Liver (tissue), 8 donors: ENCODE measurements at regions not wholly inside any gene's neighbourhood (a gene's known extent, or its start where the extent isn't known, plus 50 kb on each side); places are given as distances from the start of the nearest gene placed in this dataset.

Experiments
- DNase-seq: peaks from one replicate; pipeline ENCODE4 v3.0.0-alpha.2; 2017; ENCODE audit warnings: low spot score
- H3K27ac ChIP-seq, 2 donors: one replicate each; pipeline ENCODE4 v1.7.0; 2013; ENCODE audit warnings: inconsistent platforms in 2 of 2, low read length in 2 of 2, control low read depth in 1 of 2, low read depth in 1 of 2, mild to moderate bottlenecking in 1 of 2
- H3K27me3 ChIP-seq, 4 donors: one replicate each; pipeline versions ENCODE4 v1.6.1 to v1.7.0; 2013; ENCODE audit warnings: low read length in 3 of 4, inconsistent platforms in 1 of 4, mild to moderate bottlenecking in 1 of 4, moderate library complexity in 1 of 4; ENCODE audit not compliant: control insufficient read depth in 4 of 4, insufficient read depth in 4 of 4
- H3K36me3 ChIP-seq, 4 donors: one replicate each; pipeline versions ENCODE4 v1.6.1 to v1.7.0; 2013; ENCODE audit warnings: low read length in 3 of 4, mild to moderate bottlenecking in 3 of 4, low read depth in 1 of 4, moderate library complexity in 1 of 4; ENCODE audit not compliant: control insufficient read depth in 4 of 4, insufficient read depth in 3 of 4
- H3K4me1 ChIP-seq, 4 donors: one replicate each; pipeline versions ENCODE4 v1.6.1 to v1.7.0; 2013; ENCODE audit warnings: low read length in 3 of 4, mild to moderate bottlenecking in 3 of 4, moderate library complexity in 1 of 4; ENCODE audit not compliant: control insufficient read depth in 4 of 4, insufficient read depth in 4 of 4
- H3K4me3 ChIP-seq, 3 donors: one replicate each; pipeline versions ENCODE4 v1.6.1 to v1.7.0; 2013; ENCODE audit warnings: low read length in 3 of 3, control low read depth in 1 of 3, low read depth in 1 of 3, mild to moderate bottlenecking in 1 of 3
- H3K9ac ChIP-seq, 2 donors: one replicate each; pipeline ENCODE4 v1.7.0; 2013; ENCODE audit warnings: low read length in 2 of 2, mild to moderate bottlenecking in 2 of 2, moderate library complexity in 2 of 2, control low read depth in 1 of 2, low read depth in 1 of 2
- H3K9me3 ChIP-seq, 4 donors: one replicate each; pipeline versions ENCODE4 v1.6.1 to v1.7.0; 2013; ENCODE audit warnings: low read length in 3 of 4; ENCODE audit not compliant: control insufficient read depth in 4 of 4
- FOXA1 ChIP-seq: IDR thresholded peaks from 2 replicates; pipeline ENCODE4 v1.6.1; 2016; ENCODE audit warnings: antibody characterized with exemption
- FOXA2 ChIP-seq: IDR thresholded peaks from 2 replicates; pipeline ENCODE4 v1.6.1; 2016; ENCODE audit warnings: antibody characterized with exemption
- HNF4G ChIP-seq: IDR thresholded peaks from 2 replicates; pipeline ENCODE4 v1.6.1; 2016; ENCODE audit warnings: antibody characterized with exemption
- JUND ChIP-seq, 2 donors: IDR thresholded peaks; 2 replicates each; pipeline ENCODE4 v1.6.1; 2016; ENCODE audit warnings: antibody characterized with exemption in 2 of 2
- NR2F2 ChIP-seq: IDR thresholded peaks from 2 replicates; pipeline ENCODE4 v1.6.1; 2016; ENCODE audit warnings: antibody characterized with exemption
- RAD21 ChIP-seq, 2 donors: IDR thresholded peaks; 2 replicates each; pipeline ENCODE4 v1.6.1; 2016; ENCODE audit warnings: antibody characterized with exemption in 2 of 2, mild to moderate bottlenecking in 2 of 2
- RXRA ChIP-seq, 2 donors: IDR thresholded peaks; 2 replicates each; pipeline ENCODE4 v1.6.1; 2017 to 2018; ENCODE audit warnings: antibody characterized with exemption in 2 of 2, mild to moderate bottlenecking in 1 of 2
- TAF1 ChIP-seq: conservative IDR thresholded peaks from 2 replicates; pipeline ENCODE4 v1.6.1; 2016; ENCODE audit warnings: antibody characterized with exemption, mild to moderate bottlenecking
- YY1 ChIP-seq: IDR thresholded peaks from 2 replicates; pipeline ENCODE4 v1.6.1; 2016; ENCODE audit warnings: antibody characterized with exemption, mild to moderate bottlenecking
- WGBS: extraction: QIAGEN DNeasy Blood & Tissue Kit; methylation state at CpG from one replicate; pipeline ENCODE4 v1.1.7; 2013; 5-methylcytosine and 5-hydroxymethylcytosine counted together
- TF ChIP-seq, protein P1 (sequence below): IDR thresholded peaks from 2 replicates; pipeline ENCODE4 v1.6.1; 2016; ENCODE audit warnings: antibody characterized with exemption
- TF ChIP-seq, protein P2 (sequence below): fragments of 150-350 bp; IDR thresholded peaks from 2 replicates; pipeline ENCODE4 v1.5.1; 2017; ENCODE audit warnings: improper control_type of control experiment, low read depth, low read length; ENCODE audit not compliant: missing input control
- TF ChIP-seq, protein P3 (sequence below): IDR thresholded peaks from 2 replicates; pipeline ENCODE4 v1.6.1; 2016; ENCODE audit warnings: antibody characterized with exemption, mild to moderate bottlenecking
- TF ChIP-seq, protein P4 (sequence below): IDR thresholded peaks from 2 replicates; pipeline ENCODE4 v1.6.1; 2016; ENCODE audit warnings: antibody characterized with exemption
- donor health status: healthy.
- donor health status: healthy.
- donor health status: healthy.
- donor health status: healthy.
- donor health status: healthy.

DNA sequence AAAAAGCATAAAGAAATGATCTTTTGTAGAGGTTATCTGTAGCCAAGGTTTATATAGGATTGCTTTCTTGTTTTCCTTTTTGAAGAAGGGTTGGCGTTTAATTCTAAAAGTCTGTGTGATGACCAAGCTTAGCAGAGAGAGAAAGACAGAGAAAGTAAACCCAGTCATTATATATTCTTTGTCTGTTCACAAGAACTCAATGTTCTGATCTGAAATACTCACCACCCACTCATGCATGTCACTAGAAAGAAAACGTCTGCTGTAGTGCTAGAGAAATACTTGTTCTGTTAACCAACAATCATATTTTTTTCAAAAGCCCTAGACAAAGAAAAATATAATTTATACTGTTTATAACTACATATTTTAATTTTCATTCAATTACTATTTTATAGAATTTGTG, 173.7 kb upstream of the SLITRK5 start:
- Histone ChIP-seq H3K4me1 (no peaks in the 10 kb centered on the region), H3K9me3 (no peaks in the 10 kb centered on the region), H3K4me3 (no peak overlapping the region), H3K36me3 (no peaks in the 10 kb centered on the region), H3K27me3 (no peaks in the 10 kb centered on the region), H3K27ac (no peak overlapping the region), H3K9ac (no peak overlapping the region)
- WGBS: 52% methylated on average over 2 of the region's 2 CpGs
- no peak for DNase-seq
- TF ChIP-seq, protein P1, sequence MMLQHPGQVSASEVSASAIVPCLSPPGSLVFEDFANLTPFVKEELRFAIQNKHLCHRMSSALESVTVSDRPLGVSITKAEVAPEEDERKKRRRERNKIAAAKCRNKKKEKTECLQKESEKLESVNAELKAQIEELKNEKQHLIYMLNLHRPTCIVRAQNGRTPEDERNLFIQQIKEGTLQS: no peak
- no peak for TF ChIP-seq TAF1
- TF ChIP-seq, protein P2, sequence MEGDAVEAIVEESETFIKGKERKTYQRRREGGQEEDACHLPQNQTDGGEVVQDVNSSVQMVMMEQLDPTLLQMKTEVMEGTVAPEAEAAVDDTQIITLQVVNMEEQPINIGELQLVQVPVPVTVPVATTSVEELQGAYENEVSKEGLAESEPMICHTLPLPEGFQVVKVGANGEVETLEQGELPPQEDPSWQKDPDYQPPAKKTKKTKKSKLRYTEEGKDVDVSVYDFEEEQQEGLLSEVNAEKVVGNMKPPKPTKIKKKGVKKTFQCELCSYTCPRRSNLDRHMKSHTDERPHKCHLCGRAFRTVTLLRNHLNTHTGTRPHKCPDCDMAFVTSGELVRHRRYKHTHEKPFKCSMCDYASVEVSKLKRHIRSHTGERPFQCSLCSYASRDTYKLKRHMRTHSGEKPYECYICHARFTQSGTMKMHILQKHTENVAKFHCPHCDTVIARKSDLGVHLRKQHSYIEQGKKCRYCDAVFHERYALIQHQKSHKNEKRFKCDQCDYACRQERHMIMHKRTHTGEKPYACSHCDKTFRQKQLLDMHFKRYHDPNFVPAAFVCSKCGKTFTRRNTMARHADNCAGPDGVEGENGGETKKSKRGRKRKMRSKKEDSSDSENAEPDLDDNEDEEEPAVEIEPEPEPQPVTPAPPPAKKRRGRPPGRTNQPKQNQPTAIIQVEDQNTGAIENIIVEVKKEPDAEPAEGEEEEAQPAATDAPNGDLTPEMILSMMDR: no peak
- TF ChIP-seq HNF4G: no peak
- TF ChIP-seq YY1: no peak
- TF ChIP-seq FOXA1: no peak
- TF ChIP-seq, protein P3, sequence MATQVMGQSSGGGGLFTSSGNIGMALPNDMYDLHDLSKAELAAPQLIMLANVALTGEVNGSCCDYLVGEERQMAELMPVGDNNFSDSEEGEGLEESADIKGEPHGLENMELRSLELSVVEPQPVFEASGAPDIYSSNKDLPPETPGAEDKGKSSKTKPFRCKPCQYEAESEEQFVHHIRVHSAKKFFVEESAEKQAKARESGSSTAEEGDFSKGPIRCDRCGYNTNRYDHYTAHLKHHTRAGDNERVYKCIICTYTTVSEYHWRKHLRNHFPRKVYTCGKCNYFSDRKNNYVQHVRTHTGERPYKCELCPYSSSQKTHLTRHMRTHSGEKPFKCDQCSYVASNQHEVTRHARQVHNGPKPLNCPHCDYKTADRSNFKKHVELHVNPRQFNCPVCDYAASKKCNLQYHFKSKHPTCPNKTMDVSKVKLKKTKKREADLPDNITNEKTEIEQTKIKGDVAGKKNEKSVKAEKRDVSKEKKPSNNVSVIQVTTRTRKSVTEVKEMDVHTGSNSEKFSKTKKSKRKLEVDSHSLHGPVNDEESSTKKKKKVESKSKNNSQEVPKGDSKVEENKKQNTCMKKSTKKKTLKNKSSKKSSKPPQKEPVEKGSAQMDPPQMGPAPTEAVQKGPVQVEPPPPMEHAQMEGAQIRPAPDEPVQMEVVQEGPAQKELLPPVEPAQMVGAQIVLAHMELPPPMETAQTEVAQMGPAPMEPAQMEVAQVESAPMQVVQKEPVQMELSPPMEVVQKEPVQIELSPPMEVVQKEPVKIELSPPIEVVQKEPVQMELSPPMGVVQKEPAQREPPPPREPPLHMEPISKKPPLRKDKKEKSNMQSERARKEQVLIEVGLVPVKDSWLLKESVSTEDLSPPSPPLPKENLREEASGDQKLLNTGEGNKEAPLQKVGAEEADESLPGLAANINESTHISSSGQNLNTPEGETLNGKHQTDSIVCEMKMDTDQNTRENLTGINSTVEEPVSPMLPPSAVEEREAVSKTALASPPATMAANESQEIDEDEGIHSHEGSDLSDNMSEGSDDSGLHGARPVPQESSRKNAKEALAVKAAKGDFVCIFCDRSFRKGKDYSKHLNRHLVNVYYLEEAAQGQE: no peak
- TF ChIP-seq, protein P4, sequence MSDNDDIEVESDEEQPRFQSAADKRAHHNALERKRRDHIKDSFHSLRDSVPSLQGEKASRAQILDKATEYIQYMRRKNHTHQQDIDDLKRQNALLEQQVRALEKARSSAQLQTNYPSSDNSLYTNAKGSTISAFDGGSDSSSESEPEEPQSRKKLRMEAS: no peak
- TF ChIP-seq NR2F2: no peak
- no peak for TF ChIP-seq JUND (IDR thresholded peaks at IDR 0.05)
- TF ChIP-seq FOXA2: no peak
- TF ChIP-seq RAD21 (IDR thresholded peaks at IDR 0.05): no peak

DNA sequence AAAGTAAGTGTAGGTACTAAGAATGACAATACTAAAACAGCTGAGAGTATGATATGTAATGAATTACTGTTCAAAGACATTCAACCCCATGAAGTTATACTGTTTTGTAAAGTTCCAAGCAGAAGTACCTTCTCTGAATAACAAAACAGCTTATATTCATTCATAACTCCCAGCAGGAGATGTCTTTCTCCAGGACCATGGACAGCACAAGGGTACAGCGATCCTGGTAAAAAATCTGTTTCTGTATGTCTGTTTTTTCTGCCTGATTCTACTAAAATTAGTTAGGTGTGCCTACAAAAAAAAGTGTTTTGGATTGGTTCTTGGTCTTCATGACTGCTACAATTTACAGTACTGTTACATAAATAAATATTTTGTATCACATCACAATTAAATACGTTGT, 172.5 kb upstream of the SLITRK5 start:
- H3K9ac ChIP-seq: no peak overlapping the region
- no peaks in the 10 kb centered on the region for H3K9me3 ChIP-seq
- H3K27me3 ChIP-seq: no peaks in the 10 kb centered on the region
- no peak for DNase-seq
- H3K4me3 ChIP-seq: no peak overlapping the region
- H3K4me1 ChIP-seq: no peaks in the 10 kb centered on the region
- H3K27ac ChIP-seq: no peak overlapping the region
- TF ChIP-seq, protein P3: peak; percentile 98
- no peak for TF ChIP-seq RXRA (IDR thresholded peaks at IDR 0.05)
- WGBS: 40% methylated on average over 2 of the region's 2 CpGs
- H3K36me3 ChIP-seq: no peaks in the 10 kb centered on the region
